AG04450 (cell line): ENCODE measurements at regions not wholly inside any gene's neighbourhood (a gene's known extent, or its start where the extent isn't known, plus 50 kb on each side); places are given as distances from the start of the nearest gene placed in this dataset.

ENCODE experiments used
- CTCF ChIA-PET: fragments of 300-600, 350-600 bp; formaldehyde crosslinking; extraction: SDS; loops from one replicate; lab custom pipeline; 2022; ENCODE audit warnings: antibody characterized with exemption, inconsistent platforms; lab: Charles Lee
- POLR2A ChIA-PET: fragments of 350-600 bp; formaldehyde crosslinking; extraction: SDS; loops from one replicate; lab custom pipeline; 2021; ENCODE audit warnings: antibody characterized with exemption, inconsistent platforms; lab: Yijun Ruan, JAX
- DNase-seq: peaks from one replicate; pipeline ENCODE4 v3.0.0-alpha.2; 2011; ENCODE audit warnings: low read depth, low spot score
- H3K27ac ChIP-seq: one replicate; pipeline ENCODE4 v1.5.1; 2012; ENCODE audit warnings: low read depth, low read length, control low read depth
- H3K27me3 ChIP-seq: one replicate; pipeline ENCODE4 v1.6.0; 2012; ENCODE audit warnings: low read length; ENCODE audit not compliant: control insufficient read depth, insufficient read depth
- H3K4me3 ChIP-seq: 2 replicates; pipeline ENCODE4 v1.5.1; 2011; ENCODE audit warnings: mild to moderate bottlenecking, low read depth, low read length, control low read depth
- H3K9me3 ChIP-seq: 2 replicates; pipeline ENCODE4 v1.5.1; 2012; ENCODE audit warnings: low read length; ENCODE audit not compliant: control insufficient read depth, insufficient read depth
- CTCF ChIP-seq: IDR thresholded peaks from 2 replicates; pipeline ENCODE4 v1.5.1; 2011; ENCODE audit warnings: low read depth, low read length, control low read depth, inconsistent platforms

- DNase-seq: no peak
Measured at GRCh38 chr5:38045446-38045845, 205.6 kb upstream of the GDNF start.

GRCh38 chr5:38039826-38040225, 200.0 kb upstream of the GDNF start:
- Histone ChIP-seq H3K4me3 (no peak overlapping the region), H3K9me3 (no peaks in the 10 kb centered on the region), H3K27ac (no peak overlapping the region), H3K27me3 (peaks cover 3% of the 10 kb centered on the region)
- POLR2A ChIA-PET: no interaction called here
- no peak for TF ChIP-seq CTCF
- DNase-seq: no peak
- CTCF ChIA-PET: no interaction called here

More at GRCh38 chr5:38045446-38045845, 205.6 kb upstream of the GDNF start:
- Histone ChIP-seq H3K27me3 (peaks cover 2% of the 10 kb centered on the region), H3K27ac (no peak overlapping the region), H3K9me3 (no peaks in the 10 kb centered on the region), H3K4me3 (no peak overlapping the region)
- ChIA-PET CTCF (no interaction called here), POLR2A (no interaction called here)
- TF ChIP-seq CTCF: no peak

DNA sequence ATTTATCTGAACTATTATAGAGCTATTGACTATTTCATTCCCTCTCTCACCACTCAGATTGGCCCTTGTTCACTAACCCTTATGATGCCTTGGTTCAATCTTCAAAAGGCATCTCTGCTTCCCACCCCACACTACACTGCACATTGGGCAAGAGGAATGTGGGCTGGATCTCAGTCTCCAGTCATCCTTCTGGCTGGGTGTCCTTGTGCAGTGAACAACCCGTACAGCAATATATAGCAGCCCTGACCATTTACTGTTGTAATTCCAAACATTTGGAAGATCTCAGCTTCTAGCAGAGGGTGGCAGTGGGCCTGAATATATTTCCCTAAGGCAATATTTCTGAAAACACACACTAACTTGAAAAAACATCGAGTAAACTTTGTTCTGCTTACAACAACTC, 199.2 kb upstream of the GDNF start:
- ChIA-PET POLR2A (no interaction called here), CTCF (no interaction called here)
- H3K27ac ChIP-seq: no peak overlapping the region
- H3K4me3 ChIP-seq: no peak overlapping the region
- H3K9me3 ChIP-seq: no peaks in the 10 kb centered on the region
- DNase-seq: no peak
- TF ChIP-seq CTCF: no peak
- peaks cover 3% of the 10 kb centered on the region for H3K27me3 ChIP-seq

- POLR2A ChIA-PET: no interaction called here
- Histone ChIP-seq H3K9me3 (no peaks in the 10 kb centered on the region), H3K27me3 (peaks cover 3% of the 10 kb centered on the region), H3K27ac (no peak overlapping the region), H3K4me3 (no peak overlapping the region)
- no peak for TF ChIP-seq CTCF
- DNase-seq: no peak
- CTCF ChIA-PET: no interaction called here
Measured at GRCh38 chr5:38036765-38037164, 196.9 kb upstream of the GDNF start.

DNA sequence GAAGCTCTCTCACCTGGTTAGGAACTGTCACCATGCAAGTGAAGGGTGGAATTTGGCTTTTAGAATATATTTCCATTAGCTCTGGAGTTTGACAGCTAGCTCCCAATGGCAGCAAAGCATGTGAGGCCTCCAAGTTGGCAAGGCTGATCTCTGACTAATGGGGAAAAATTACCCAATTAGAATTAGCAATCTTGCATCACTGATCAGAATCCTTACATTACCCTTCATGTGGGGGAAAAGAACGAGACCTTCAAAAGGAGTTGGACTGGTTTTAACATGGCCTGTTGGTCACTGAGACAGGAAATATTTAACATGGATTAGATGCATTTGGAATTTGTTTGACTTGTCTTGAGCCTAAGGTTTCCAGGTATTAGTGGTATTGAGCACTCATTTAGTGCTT, 192.3 kb upstream of the GDNF start:
- ChIA-PET POLR2A (no interaction called here), CTCF (no interaction called here)
- DNase-seq: no peak
- Histone ChIP-seq H3K27me3 (peaks cover 6% of the 10 kb centered on the region), H3K27ac (no peak overlapping the region), H3K4me3 (no peak overlapping the region), H3K9me3 (no peaks in the 10 kb centered on the region)
- no peak for TF ChIP-seq CTCF
